ENCODE measurements at regions not wholly inside any gene's neighbourhood (a gene's known extent, or its start where the extent isn't known, plus 50 kb on each side); places are given as distances from the start of the nearest gene placed in this dataset.
"Not testable (repeated sequence)": the region's sequence is repeated elsewhere in the genome, so short reads cannot be mapped to it uniquely, and the experiment has no call there.

DNA sequence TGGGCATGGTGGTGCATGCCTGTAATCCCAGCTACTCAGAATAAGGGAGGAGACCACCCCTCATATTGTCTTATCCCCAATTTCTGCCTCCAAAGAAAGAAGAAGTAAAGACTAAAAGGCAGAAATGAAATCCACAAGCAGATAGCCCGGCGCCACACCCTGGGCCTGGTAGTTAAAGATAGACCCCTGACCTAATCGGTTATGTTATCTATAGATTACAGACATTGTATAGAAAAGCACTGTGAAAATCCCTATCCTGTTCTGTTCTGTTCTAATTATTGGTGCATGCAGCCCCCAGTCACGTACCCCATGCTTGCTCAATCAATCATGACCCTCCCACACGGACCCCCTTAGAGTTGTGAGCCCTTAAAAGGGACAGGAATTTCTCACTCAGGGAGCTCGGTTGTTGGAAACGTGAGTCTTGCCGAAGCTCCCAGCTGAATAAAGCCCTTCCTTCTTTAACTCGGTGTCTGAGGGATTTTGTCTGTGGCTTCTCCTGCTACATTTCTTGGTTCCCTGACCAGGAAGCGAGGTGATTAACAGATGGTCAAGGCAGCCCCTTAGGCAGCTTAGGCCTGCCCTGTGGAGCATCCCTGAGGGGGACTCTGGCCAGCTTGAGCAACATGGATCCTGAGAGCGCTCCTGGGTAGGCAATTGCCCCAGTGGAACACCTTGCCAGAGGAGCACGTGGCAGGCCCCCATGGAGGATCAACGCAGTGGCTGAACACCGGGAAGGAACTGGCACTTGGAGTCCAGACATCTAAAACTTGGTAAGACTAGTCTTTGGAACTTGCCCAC lies 188.7 kb upstream of the NDUFV2 start:
- not testable (repeated sequence) for DNase-seq (ENCODE audit: low spot score)

DNA sequence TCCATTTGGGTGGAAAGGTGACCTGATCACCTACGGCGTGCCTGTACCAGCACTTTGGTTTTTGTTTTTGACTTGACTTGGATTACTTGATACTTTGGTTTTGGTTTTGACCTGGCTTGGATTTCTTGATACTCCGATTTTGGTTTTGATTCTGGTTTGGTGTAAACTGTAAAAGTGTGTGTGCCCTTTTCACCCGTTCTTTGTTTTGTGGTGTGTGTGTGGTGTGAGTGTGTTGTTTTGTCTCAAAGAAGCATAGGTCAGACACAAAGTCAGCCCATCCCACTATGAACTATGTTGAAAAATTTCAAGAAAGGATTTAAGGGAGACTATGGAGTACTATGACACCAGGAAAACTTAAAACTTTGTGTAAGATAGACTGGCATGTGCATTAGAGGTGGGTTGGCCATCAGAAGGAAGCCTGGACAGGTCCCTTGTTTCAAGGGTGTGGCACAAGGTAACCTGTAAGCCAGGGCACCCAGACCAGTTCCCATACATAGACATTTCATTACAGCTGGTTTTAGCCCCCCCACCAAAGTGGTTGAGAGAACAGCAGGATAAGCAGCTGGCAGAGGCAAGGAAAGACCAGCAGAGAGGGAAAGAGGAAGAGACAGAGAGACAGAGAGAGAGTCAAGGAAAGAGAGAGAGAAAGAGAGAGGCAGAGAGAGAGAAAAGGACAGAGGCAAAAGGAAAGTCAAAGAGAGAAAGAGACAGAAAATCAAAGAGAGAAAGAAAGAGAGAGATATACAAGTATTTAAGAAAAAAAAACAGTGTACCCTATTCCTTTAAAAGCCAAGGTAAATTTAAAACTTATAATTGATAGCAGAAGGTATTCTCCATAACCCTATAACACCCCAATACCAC lies 187.9 kb upstream of the NDUFV2 start:
- not testable (repeated sequence) for DNase-seq (ENCODE audit: low spot score)

DNA sequence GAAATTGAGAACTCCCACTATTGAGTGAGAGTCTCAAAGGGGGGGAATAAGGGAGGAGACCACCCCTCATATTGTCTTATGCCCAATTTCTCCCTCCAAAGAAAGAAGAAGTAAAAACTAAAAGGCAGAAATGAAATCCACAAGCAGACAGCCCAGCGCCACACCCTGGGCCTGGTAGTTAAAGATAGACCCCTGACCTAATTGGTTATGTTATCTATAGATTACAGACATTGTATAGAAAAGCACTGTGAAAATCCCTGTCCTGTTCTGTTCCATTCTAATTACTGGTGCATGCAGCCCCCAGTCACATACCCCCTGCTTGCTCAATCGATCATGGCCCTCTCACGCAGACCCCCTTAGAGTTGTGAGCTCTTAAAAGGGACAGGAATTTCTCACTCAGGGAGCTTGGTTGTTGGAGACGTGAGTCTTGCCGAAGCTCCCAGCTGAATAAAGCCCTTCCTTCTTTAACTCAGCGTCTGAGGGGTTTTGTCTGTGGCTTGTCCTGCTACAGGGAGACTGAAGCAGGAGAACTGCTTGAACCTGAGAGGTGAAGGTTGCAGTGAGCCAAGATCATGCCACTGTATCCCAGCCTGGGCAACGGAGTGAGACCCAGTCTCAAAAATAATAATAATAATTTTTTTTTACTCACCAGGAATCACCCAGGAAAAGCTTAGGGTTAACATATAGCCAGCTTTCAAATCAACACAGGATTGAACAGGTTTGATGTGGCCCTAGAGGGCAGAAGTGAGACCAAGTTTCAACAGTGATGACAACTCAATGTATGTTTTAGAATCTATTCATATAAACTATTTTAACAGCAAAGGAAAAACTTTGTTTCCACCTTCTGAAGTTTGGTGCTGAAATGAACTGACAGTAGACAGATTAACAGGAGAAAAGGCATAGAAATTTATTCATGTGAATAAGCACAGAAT lies 181.4 kb upstream of the NDUFV2 start:
- DNase-seq (ENCODE audit: low spot score) = not testable (repeated sequence)

DNA sequence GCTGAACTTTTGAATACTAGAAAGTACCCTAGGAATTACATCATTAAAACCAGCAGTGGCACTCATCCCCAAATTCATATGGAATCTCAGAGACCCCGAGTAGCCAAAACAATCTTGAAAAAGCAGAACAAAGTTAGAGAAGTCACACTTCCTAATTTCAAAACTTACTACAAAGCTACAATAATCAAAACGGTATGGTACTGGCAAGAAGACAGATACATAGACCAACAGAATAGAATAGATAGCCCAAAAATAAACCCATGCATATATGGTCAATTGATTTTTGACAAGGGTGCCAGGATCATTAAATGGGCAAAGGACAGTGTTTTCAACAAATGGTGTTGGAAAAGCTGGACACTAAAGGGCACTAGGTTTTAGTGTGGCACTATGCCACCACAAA lies 176.0 kb upstream of the NDUFV2 start:
- no peak for DNase-seq (ENCODE audit: low spot score)

DNA sequence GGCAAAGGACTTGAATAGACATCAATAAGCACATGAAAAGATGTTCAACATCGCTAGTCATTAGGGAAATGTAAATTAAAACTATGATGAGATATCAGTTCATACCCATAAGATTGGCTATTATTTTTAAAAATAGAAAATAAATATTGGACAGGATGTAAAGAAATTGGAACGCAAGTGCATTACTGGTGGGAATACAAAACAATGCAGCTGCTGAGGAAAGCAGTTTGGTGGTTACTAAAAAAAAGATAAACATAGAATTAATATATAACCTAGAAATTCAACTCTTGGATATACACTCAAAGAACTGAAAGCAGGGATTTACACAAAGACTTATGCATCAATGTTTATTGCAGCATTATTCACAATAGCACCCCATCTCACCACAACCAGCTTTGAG lies 174.5 kb upstream of the NDUFV2 start:
- no peak for DNase-seq (ENCODE audit: low spot score)

DNA sequence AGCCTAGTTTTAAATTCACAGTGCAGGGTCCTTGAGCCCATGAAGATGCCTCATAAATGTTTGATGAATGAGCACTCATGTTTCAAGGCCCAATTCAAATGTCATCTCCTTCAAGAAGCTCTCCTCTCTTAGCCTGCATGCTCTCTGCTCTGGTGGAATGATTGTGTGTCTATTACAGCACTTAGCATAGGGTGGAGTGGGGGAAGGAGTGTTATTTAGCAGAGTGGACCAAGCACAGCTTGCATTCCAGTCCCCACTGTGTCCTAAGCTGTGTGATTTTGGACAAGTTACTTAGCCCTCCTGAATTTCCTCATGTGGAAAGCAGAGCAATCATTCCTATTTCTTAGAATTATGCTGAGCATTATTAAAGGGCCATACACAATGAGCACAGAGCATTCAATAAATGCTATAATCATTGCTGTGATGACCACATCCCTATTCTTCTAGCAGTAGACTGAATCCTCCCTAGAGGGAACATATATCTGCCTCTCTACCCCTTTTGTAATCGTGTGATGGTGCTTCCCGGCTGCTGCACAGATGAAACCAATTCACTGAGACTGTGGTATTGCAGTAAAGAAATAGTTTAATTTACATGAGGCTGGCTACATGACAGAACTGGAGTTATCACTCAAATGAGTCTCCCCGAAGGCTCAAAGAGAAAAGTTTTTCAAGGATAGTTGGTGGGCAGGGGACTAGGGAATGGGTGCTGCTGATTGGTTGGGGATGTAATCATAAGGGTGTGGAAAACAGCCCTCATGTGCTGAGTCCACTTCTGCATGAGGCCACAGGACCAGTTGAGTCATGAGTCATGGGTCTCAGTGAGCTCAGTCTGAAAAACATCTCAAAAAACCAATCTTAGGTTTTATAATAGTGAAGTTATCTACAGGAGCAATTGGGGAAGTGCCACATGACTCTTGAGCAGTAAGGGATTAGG lies 173.4 kb upstream of the NDUFV2 start:
- DNase-seq (ENCODE audit: low spot score) = no peak

DNA sequence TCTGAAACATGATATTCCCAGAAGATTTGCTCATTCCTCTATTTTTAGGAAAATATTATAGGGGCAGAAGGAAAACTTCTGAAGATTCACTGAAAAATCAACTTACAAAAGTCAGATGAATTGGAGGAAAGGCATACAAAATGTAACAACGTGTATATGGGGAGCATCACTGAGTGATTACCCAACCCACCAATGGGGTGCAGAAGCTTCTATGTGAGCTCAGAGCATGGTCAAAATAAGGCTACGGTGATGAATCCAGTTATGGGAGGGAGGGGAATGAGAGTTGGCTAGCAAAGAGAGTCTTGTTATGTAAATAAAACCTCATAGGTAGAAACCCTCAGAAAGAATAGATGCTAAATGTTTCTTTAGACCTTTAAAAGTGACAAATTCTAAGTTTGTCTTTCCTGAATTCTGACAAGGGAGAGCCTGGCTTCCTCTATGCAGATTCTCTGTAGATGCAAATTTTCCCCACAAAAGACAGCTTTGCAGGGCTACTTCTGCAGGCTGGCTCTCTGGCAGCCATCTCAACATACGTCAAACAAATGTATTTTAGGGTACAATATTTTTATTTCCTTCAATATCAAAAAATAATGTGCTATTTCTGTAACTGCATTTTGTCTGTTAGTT lies 171.4 kb upstream of the NDUFV2 start:
- DNase-seq (ENCODE audit: low spot score) = no peak

DNA sequence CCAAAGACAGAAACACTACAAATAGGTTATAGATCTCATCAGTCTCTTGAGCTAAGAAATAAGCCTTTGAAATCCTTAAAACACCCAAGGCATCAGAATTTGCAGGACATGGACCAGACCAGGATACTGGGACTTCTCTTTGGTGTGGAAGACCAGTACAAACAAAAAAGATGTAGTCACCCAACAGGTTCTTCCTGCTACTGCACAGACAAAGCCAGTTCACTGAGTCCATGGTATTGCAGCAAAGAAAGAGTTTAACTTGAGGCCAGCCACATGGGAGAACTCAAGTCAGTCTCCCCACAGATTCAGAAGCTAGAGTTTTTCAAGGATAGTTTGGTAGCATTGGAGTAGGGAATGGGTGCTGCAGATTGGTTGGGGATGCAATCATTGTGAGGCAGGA lies 169.6 kb upstream of the NDUFV2 start:
- DNase-seq (ENCODE audit: low spot score) = no peak

DNA sequence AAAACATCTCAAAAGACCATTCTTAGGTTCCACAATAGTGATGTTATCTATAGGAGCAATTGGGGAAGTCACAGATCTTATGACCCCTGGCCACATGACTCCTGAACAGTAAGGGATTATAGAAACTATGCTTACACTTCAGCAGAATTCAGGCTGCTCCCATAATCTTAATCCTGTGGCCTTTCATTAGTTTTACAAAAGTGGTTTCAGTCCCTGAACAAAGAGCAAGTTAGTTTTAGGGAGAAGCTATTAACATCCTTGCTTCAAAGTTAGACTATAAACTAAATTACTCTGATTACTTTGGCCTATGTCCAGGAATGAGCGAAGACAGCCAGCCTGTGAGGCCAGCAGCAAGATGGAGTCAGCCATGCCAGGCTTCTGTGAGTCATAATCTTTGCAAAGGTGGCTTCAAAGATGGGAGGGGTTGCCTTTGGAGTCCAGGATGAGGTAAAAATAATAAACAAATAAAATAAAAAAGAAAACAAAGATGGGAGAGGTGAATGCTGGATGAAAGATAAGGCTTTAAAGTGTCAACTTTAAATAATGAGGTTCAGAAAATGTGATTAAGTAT lies 168.7 kb upstream of the NDUFV2 start:
- no peak for DNase-seq (ENCODE audit: low spot score)

DNA sequence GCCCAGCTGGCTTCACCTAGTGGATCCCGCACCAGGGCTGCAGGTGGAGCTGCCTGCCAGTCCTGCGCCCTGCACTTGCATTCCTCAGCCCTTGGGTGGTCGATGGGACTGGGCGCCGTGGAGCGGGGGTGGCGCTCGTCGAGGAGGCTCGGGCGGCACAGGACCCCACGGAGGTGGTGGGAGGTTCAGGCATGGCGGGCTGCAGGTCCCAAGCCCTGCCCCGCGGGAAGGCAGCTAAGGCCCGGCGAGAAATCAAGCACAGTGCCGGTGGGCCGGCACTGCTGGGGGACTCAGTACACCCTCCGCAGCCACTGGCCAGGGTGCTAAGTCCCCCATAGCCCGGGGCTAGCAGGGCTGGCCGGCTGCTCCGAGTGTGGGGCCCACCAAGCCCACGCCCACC lies 167.2 kb upstream of the NDUFV2 start:
- DNase-seq (ENCODE audit: low spot score) = not testable (repeated sequence)

DNA sequence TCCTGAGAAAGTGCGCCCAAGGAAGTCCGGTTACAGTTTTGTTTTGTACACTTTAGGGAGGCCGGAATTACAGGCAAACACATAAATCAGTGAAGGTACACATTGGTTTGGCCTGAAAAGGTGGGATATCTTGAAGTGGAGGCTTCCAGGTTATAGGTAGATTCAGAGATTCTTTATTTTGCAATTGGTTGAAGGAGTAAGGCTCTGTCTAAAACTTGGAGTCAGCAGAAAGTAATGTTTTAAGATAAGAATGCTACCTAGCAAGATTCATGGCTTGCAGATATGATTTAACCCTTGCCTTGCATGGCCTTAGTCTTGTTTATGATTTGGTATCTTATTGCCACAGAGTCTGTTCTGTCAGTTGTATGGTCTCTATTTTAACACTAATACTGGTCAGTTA lies 165.9 kb upstream of the NDUFV2 start:
- DNase-seq (ENCODE audit: low spot score) = no peak

DNA sequence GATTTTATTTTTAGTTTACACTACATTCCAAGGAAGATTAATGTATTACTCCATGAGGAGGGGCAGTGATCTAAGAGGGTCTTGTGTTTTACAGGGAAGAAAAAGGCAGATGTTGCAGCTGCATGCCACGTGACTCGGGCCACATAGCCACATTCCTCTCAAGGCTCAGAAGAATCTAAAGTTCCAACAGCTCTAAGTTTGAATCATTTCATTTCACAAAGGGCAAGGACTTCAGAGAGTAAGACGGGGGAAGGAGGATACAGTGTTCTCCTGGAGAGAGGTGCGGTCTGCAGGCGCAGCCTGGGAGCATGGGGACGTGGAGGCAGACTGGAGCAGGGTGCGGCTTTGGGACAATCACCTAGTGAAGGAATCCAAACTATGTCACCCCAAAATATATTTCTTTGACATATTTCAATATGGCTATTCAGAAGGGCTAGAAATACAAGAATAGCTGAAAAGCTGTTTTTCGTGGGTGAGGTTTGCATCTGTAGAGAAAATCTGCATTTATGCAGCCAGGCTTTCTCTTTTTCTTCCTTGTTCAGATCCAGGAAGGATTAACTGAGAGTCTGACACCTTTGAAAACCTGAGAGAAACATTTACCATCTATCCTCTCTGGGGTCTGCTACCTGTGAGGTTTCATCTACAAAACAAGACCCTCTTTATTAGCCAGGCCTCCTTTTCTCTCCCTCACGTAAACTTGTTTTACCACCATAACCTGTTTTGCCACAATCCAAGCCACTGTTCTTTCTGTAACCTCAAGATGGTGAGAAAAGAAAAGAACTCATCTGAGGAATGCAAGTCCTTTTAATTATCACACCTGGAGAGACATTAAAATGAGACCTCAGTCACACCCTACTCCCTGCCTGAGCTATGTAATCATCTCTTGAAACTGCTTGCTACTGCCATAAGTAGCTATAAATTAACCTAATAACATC lies 165.1 kb upstream of the NDUFV2 start:
- no peak for DNase-seq (ENCODE audit: low spot score)

DNA sequence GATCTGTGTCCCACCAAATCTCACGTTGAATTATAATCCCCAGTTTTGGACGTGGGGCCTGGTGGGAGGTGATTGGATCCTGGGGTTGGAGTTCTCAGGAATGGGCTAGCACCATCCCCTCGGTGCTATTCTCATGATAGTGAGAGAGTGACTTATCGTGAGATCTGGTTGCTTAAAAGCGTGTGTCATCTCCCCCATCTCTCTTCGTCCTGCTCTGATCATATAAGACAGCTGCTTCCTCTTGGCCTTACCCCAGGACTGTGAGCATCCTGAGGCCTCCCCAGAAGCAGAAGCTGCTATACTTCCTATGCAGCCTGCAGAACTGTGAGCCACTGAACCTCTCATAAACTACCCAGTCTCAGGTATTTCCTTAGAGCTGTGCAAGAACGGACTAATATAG lies 163.7 kb upstream of the NDUFV2 start:
- DNase-seq (ENCODE audit: low spot score) = no peak

DNA sequence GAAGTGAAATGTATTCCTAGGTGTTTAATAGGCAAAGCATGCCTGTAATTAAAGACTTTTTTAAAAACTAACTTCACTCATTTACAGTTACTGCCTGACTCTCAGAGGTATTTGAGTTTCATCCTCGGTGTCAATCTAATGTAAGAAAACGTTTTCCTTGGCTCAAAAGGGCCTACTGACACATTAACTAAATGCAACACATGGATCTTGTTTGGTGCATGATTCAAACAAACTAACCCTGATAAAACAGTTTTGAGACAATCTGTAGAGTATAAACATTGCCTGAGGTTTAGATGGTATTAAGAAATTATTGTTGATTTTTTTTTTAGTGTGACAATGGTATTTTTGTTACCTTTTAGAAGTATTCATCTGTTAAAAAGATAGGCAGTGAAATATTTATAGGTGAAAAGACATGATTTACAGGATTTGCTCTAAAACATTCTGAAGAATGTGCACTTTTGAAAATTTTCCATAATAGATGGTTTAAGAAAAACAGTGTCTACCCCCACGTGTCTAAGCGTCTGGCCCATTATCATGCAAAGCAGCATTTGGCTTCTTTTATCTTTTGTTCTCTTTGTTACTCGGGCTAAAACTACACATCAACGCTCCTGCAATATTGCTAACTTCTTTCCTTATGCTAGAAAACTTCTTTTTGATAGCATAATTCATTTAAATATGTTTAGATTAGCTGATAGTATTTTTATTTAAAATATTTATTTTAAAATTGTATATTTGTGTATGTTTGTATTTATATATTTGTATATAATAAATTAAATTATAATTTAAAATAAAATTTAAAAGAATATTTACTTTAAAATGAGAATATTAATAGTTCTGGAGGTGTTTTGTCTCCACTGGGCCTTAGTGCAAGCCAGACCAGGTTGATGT lies 160.2 kb upstream of the NDUFV2 start:
- no peak for DNase-seq (ENCODE audit: low spot score)

DNA sequence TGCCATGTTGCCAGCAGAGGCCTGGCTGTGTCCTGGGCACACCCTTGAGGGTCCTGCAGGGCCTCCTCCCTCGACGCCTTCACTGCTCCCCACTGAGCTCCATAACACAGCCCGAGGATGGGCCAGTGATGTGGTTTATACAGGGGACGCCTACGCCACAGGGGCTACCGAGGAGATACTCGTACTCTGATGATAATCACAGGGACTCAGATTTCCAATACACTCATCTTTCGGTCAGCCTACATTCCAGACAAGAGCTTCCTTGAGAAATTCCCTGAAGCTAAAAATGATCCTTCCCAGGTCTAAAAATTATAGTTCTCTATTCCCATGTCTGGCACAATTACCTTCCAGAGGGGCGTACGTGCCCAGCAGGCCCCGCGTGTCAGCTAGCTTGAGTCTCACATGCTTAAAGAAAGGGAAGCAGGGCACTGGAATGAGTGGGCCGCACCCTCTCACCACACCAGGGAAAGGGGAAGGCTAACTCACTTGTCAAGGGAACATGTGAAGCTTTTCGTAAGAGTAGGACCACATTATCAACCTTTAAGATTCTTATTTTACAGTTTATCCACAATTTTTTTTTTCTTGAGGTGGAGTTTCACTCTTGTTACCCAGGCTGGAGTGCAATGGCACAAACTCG lies 159.5 kb upstream of the NDUFV2 start:
- DNase-seq (ENCODE audit: low spot score) = no peak

DNA sequence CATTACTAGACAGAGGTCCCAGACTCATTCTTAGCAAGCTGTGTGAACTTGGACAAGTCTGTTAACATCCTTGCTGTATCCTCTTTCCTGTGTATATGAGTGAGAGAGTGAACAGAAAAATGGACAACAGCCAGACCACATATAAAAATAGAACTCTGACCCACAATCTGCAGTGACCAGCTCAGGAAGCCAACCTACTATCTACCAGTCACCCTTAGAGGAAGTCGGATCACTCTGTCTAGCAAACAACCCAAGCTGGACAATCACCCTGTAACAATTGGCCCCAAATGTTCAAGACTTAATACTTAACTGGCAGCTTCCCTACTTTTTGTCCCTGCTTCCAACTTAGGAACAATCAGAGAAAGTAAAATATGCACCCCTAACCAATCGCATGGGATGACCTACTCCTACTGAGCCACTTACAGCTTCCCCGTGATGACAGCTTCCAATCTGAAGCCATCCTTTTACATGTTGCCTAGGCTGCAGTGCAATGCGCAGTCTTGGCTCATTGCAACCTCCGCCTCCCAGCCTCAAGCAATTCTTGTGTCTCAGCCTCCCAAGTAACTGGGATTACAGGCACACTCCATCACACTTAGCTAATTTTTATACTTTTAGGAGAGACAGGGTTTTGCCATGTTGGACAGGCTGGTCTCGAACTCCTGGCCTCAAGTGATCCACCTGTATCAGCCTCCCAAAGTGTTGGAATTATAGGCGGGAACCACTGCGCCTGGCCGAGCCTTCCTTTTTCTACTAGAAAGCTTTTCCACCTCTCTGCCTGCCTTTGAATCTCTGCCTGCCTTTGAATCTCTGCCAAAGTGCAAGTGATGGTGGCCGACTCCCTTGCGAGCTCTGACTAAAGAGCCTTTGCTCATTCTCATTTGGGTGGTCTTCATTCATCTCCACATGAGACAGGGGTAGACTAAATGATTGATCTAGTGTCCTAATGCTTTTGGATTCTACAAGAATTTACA lies 158.3 kb upstream of the NDUFV2 start:
- no peak for DNase-seq (ENCODE audit: low spot score)
